Stimulated activated CD4-positive, alpha-beta T cell treated with anti-CD3 and anti-CD28 coated beads, Interleukin-2, amount 100 ng/mL, for 4 hours (primary cell): ENCODE measurements at regions not wholly inside any gene's neighbourhood (a gene's known extent, or its start where the extent isn't known, plus 50 kb on each side); places are given as distances from the start of the nearest gene placed in this dataset.

ENCODE experiments used
- DNase-seq: peaks from one replicate; pipeline ENCODE4 v3.0.0-alpha.2; 2020; ENCODE audit warnings: low read depth

DNA sequence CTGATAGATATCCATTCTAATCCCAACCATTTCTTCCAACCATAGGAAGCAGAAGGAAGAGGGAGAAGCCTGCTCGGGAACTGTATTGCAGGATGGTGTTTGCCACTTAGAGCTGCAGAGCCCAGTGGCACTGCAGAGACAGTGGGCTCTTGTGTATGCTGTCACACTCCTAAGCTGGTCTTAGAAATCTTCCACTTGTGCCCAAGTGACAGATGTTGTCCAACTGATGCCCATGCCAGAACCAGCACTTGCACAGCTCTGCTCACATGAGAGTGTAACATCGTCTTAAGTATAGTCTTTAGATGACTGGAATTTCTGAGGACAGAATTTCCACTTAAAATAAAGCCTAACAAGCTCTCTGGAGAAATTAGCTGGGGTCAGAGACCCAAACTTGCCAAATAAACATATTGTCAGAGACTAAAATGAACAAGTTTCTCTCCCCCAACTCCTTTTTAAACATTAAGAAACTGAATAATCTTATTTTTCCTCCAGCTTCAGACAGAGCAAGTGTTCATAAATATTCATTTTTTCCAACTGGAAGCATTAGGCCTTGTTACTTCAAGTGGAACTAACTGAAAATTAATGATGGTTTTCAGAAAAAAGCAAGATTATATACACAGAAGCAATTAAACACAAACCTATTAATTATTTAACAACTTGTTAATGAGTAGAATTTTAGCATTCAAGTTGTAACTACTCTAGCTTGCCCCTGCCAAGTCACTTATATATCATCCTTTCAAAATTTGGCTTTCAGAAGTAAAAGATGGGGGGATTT is 577.3 kb downstream of the AJAP1 start:
- no peak for DNase-seq

- DNase-seq, result no peak
Measured at GRCh38 chr1:5227114-5227513, 572.7 kb downstream of the AJAP1 start.

DNA sequence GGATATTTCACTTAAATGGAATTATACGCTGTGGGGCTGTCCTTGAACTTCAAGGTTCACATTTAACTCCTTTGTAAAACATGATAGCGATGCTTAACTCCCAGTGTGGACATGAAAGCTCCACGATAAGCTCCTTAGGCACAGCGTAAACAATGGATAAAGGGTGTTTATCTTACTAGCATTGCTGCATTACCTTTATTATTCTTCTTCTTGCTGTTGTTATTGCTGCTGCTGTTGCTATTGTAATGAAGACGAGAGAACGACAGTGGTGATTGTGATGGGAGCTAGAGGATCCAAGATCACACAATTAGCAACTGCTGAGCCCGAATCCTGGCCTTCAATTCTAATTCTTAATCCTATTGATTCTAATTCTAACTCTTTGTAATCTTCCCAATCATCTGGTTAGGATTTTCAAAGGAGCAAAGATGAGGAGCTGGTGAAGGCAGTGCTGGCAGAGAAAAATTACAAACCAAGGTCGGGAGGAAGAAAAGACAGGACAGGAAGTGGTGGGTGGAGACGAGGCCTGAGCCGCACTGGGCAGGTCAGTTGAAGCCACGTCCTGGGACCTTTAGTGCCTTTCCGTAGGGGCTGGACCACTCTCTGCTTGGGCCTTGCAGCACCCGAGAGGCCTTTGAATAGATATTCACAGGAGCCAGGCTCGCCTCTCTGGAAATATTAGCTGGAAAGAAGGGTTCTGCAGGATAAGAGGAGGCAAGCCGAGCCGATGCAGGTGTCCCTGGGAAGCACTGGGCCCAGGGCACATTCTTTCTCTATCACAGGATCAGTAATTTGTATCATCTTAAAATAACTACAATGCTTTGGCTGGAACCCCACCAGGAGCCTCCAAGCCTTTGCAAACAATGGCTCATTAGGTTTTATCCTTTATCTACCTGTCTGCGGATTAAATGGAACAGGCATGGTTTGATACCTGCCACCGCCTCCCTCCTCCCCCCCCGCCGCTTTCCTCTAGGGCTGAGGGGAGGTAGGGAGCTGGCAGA is 571.6 kb downstream of the AJAP1 start:
- DNase-seq, result no peak

GRCh38 chr1:5223206-5223605 is 568.8 kb downstream of the AJAP1 start:
- no peak for DNase-seq

GRCh38 chr1:5222626-5223025 is 568.2 kb downstream of the AJAP1 start:
- DNase-seq, result no peak

DNA sequence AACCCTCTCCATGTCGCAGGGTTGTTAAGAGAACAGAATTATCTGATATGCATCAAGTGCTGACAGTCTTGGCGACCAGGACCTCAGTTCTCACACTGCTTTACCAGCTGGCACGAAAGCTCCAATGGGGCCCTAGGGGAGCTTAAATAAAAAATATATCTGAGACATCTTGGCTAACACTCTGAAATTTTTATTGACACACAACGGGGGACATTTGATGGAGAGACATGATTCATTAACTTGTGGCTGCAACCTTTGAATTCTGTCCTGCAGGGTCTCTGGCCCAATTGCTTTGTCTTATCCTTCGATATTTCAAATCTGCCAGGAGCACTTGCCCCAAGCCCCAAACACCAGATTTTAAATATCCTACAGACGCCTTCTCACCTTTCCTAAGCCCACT is 567.0 kb downstream of the AJAP1 start:
- no peak for DNase-seq

DNA sequence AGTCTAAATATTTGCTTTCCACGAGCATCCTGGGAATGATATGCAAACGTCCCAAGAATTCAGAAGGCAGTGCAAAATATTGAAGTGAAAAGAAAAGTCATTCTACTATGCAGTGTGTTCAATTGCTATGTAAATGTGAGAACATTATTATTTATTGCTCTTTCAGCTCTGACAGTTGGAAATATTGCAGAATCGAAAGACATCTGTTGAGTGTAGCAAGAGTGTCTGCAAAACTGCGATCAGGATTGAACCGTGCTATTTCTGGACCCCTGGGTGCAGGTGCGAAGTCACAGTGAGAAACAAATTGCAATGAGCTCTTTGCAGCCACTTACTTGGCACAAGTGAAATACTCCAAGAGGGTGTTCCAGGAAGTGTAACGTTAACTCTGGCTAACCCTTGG is 566.4 kb downstream of the AJAP1 start:
- no peak for DNase-seq

GRCh38 chr1:5220421-5220820 is 566.0 kb downstream of the AJAP1 start:
- no peak for DNase-seq

DNA sequence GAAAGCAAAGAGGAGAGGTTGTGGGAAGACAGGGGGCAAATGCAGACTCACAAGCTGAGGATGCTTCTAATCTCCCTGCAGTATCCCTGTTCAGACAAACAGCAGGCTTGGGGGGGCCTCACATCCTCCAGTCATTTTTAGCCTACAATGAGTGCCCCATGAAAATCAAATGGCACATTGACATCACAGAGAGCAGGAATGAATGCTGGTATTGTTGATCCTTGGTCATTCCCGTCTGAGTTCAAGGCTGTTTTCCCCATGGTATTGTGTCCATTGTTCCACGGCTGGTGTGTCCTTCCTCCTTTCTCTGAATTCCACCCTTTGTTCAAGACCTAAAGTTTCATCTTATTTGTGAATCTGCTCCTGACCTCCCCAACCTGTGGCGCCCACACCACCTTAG is 545.6 kb downstream of the AJAP1 start:
- DNase-seq, result no peak

GRCh38 chr1:5198328-5198727 is 543.9 kb downstream of the AJAP1 start:
- DNase-seq, result no peak

GRCh38 chr1:5191470-5191869 is 537.1 kb downstream of the AJAP1 start:
- DNase-seq, result no peak

GRCh38 chr1:5189384-5189783 is 535.0 kb downstream of the AJAP1 start:
- no peak for DNase-seq

DNA sequence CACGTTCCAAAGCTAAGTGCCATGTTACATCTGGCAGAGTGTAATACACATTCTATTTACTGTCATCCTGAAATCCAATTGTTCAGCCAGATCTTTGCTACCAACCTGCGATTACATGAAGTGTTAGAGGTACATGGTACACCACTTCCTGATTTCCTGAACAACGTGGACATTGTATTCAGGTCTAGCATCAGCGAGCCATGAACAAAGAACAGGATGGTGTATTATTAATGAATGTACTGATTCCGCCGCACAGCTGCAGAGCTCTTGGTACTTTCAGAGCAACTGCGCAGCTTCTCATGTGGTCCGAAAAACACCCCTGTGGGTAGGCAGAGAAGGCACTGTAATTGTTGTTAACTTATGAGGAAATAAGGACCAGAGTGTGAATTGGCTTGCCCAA is 511.4 kb downstream of the AJAP1 start:
- DNase-seq, result no peak

DNA sequence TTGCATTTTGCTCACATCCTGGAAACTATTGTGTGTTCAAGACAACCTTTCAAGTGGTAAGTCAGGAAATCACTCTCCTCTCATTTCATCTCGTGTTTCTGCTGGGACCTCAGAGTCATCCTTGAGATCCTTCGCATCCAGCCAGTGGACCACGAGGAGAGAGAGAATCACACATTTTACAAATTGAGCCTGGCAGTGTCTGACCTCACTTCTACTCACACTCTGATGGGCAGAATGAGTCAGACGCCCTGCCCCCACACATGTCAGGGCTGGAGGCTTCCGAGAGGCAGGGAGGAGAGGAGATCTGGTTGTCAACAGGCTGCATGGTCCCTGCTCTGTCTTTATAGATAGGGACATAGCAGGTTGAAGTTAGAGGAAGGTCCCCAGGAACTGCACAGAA is 509.7 kb downstream of the AJAP1 start:
- no peak for DNase-seq

DNA sequence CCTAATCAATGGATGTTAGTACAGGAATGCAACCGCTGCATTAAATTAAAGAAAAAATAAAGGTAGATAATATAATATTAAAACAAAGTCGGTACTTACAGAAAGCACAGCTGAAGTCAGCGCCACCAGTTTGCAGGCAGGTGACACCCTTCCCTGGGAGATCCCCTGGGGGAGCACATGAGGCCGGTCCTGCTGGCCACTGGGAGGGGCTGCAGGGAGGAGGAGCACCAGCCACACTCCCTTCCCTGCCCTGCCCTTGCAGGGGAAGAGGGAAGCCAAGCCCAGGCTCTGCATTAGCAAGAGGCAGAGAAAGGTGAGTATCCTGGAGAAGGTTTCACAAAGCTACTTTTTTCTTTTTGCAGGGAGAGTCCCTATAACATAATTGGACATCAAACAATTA is 507.0 kb downstream of the AJAP1 start:
- DNase-seq, result no peak

GRCh38 chr1:5157175-5157574 is 502.8 kb downstream of the AJAP1 start:
- no peak for DNase-seq

GRCh38 chr1:5156416-5157120 is 502.2 kb downstream of the AJAP1 start:
- DNase-seq, result no peak

DNA sequence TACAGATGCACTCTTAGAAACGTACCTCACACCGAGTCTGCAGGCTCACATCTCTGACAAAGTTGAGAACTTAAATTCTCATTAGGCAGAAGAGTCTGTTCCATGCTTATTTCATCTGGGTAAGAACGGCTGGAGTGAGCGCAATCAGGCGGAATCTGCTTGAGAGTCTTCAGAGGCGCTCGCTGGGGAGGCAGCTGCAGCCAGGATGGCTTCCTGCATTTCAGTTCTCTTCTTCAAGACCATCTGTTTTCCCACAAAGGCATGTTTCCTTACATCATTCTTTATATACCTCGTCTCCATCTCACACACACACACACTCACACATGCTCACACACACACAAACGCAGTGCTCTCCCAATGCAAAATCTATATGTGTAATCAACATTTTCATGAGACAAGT is 497.1 kb downstream of the AJAP1 start:
- DNase-seq, result no peak

DNA sequence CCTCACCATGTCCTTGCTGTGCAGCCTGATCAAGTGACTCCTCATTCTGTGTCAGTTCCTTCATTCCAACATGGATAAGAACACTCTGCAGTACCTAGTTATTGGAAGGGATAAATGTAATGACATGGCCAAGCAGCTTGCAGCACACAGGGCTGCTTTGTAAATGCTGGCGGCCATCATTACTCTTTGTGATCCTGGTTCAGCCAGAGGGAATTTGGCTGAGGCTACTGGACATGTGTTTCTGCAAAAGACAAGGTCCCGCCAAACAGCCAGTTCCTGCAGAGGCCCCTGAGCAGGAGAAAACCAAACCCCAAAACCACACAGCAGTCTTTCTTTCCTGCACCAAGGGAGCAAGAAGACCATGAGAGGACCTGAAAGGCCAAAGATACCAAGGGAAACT is 495.8 kb downstream of the AJAP1 start:
- DNase-seq, result no peak

DNA sequence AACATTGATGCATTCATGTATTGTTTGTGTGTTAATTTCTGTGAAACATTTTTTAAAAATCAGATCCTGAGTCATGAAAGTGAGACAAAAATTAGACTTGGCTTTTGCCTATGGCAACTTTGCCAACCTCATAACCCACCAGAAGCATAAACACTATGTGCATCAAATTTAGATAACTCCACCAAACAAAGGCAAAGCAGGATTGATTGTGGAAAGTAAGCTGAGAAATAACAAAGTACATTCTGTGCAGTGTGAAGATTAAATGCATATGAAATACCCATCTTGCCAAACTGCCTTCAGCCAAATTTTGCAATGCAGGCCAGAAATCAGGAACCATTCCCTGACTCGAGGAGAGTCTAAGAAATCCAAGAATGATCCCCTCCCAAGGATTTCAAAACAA is 493.4 kb downstream of the AJAP1 start:
- no peak for DNase-seq

GRCh38 chr1:5142389-5142788 is 488.0 kb downstream of the AJAP1 start:
- no peak for DNase-seq

- DNase-seq, result no peak
Measured at GRCh38 chr1:5141750-5142149, 487.3 kb downstream of the AJAP1 start.

DNA sequence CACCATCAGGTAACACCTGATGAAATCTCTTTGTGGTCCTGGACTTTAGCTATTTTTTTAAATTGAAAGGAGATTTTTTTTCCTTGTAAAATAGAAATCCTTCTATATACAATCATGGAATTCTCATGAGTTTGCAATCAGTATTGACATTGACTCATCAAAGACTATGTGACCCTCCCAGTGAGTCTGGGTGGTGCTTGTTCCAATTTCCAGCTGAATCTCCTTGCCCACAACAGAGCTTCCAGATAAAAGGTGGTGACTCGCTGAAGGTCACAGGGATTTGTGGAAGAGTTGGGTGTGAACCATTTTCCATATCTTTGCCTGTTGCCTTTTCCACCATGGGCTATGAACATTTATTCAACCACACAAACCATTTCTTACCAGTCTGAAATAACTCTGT is 486.6 kb downstream of the AJAP1 start:
- DNase-seq, result no peak
